ENCODE measurements at regions not wholly inside any gene's neighbourhood (a gene's known extent, or its start where the extent isn't known, plus 50 kb on each side); places are given as distances from the start of the nearest gene placed in this dataset.

DNA sequence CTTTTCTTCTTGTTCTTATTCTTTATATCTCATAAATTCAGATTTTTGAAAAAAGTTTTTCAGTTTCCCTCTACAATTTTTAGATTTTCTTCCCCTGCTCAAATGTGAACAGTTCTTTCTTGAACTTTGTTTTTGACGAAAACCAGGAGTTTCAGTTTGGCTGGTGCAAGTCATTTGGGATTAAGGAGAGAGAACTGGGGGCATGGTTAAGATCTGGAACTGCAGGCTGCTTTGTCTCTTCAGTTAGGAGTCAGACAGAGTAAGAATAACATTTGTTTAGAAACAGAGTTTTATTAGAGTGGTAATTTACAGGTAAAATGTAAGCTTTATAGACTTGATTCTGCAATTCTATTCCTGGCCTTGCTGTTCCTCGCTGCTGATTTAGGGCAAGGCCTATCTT lies 310.5 kb upstream of the C2CD4B start:
- no peak for DNase-seq

DNA sequence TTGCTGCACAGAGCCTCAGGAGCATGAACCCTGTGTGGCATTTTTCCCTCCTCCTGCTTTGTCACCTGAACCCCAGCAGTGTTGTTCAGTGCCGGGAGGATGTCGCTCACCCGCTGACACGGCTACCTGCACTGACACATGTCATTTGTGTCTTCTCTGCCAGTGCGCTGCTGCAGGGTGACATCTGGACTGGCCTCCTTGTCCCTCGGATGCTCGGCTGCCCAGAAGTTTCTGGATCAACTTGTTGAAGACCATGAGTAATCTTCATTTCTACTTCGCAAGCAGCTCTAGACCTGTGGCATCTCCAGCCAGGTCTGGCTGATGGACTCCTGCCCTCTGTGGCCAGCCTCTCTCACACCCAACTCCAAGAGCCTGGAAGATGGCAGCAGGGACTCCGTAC lies 311.1 kb upstream of the C2CD4B start:
- DNase-seq, result no peak

DNA sequence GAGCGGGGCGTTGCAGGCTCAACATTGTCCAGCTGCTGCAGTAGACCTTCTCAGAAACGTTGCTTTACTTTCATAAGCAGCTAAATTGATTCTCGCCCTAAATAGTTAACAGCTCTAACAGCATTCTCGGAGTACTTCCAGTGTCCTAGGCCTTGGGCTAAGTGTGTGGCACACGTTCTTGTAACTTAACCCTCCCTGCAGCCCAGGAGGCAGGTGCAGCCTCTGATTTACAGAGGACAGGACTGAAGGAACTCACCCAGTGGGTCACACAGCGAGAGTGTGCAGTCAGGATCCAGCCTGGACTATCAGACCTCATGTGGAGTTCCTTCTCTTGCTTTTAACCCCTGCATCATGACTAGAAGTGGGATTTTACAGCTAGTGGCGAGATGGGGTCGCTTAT lies 312.8 kb upstream of the C2CD4B start:
- no peak for DNase-seq

DNA sequence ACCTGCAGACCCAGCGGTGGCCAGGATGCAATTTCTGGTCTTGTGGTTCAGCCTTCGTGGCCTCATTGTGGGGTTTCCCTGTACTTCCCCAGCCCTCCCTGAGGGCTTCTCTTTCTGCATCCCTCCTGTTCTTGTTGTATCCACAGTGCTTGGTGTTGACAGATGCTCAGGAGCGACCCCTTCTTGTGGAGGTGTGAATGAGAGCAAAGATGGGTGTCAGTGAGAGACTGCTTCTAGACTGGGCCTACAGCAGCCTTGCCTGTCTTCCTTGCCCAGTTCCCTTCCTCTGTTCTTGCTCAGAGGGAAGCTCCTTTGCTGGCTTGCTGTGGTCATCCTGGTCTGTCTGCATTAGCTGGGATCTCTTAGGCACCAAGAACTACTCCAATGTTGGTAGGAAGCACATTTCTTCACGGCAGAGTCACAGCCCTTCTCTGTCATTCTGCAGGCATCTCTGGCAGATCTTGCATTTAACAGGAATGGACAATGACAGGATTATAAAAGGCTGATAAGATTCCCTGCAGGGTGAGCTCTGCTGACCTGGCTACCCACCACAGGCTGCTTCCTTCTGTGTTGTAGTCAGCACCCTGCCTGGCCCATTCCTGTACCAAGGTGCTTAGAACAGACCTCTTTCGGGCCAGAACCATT lies 317.8 kb upstream of the C2CD4B start:
- DNase-seq, result no peak

DNA sequence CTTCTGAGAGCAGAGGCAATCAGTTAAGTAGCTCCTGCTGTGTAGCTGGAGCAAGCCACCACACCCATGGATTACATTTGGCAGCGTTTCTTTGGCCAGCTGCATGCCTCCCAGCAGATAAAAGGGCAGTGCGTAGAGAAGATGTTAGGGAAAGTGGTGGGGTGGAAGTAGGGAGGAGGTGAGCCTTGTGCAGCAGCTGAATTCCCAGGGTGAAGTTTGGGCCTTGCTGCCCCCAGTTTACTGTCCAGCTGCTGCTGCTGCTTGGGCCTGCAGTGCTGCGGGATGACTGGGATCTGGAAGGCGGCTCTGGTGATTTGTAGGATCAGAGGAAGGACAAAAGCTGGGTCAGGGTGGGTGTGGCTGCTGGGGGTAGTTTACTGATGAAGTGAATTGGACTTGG lies 318.7 kb upstream of the C2CD4B start:
- no peak for DNase-seq

DNA sequence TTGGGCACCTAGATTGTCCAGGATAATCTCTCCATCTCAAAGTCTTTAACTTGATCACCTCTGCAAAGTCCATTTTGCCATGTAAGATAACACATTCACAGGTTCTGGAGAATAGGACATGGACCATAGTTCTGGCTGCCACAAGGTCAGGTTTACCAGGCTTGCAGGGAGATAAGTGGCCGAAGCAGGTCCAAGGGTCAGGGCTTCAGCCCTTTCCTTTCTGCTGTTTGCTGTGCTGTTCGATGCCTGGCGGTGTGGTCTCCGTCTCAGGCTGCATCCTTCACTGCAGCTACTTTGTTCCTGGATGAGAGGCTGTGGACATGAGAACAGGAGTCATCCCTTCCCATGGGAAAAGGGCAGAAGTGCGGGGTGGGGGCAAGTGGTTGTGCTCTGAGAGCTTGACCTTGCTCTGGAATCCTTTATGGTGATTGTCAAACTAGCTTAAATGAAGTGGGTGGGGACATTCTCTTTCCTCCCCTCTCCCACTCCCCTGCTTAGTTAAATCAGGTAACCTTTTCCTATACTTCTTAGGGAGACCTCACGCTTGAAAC lies 320.2 kb upstream of the C2CD4B start:
- DNase-seq, result no peak

DNA sequence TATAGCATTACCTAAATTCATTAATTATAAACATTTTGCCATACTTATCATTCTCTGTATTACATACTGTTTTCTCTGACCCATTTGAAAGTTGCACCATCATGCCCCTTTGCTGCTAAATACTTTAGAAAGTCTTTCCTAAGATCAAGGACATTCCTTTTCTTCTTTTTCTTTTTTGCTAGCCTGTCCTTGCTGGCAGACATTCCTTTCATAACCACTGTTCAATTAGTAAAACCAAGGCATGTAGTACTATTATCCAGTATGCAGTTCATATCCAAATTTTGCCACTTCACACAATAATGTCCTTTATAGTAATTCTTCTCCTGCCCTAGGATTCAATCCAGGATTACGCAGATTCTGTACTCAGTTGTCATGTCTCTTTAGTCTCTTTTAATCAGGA lies 321.0 kb upstream of the C2CD4B start:
- DNase-seq, result no peak

DNA sequence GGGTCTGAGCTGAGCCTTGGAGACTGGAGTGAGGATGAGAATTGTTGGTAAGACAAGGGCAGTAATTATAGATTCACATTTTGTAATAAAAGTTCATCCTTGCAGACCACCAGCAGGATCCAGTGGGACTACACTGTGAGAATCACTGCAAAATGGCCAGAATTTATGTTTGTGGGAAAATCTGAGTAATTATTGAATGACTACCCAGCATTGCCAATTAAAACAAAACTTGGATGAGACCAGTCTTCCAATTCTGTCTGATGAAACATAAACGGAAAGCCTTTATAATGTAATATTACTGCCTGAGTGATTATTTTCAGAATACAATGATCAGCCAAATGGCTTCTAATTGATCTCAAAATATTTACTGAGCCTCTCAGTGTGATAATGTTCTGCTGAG lies 323.3 kb upstream of the C2CD4B start:
- DNase-seq, result no peak

DNA sequence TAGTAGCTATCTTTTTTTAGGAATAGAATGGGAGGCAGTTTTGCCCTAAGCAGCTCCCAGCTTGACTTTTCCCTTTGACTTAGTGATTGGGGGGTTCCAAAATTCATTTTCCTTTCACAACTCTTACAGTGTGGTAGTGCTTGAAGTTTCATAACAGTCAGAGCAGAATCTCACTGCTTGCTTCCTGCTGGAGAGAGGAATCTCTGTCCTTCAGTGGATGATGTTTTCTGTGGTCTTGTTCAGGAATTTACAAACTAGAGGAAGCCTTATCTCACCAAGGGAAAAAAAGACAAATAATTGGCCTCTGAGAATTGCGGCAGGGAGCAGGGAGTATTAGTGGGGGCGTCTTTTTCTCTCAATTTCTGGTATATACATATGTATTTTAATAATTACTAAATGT lies 326.6 kb upstream of the C2CD4B start:
- no peak for DNase-seq

DNA sequence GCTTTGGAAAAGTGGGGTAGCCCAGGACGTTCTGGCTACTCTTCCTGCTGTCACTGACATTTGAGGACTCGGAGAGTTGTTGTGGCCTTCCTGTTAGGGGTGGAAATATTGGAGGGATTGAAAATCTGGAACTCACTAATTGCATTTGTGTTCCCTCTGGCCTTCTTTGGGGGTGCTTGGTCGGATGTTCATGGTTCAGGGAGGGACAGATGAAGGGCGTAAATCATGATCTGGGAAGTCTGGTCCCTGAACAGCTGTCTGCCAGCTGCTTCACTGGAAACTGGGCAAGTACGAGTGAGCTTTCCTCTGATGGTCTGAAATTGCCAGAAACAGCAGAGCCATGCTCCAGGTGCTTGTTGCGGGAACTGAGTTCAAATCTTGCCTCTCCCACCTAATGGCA lies 327.8 kb upstream of the C2CD4B start:
- DNase-seq, result no peak

DNA sequence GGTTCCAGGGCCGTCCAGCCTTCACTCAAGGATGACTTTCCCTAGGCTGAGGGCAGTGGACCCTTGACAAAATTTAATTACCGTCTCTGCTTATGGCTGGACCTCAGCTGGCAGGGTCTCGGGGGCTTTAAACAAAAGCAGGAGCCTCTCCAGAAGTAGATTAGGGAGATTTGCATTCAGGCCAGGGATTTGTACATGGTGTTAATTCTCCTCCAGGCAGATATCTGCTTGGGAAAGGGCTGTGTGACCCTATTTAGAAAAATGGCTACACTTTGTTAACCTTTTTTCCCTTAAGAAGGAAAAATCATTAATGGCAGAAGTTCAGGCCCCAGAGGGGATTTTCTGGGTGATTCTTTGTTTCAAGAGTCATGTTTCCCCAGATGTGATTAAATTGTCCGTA lies 329.1 kb upstream of the C2CD4B start:
- DNase-seq, result no peak

DNA sequence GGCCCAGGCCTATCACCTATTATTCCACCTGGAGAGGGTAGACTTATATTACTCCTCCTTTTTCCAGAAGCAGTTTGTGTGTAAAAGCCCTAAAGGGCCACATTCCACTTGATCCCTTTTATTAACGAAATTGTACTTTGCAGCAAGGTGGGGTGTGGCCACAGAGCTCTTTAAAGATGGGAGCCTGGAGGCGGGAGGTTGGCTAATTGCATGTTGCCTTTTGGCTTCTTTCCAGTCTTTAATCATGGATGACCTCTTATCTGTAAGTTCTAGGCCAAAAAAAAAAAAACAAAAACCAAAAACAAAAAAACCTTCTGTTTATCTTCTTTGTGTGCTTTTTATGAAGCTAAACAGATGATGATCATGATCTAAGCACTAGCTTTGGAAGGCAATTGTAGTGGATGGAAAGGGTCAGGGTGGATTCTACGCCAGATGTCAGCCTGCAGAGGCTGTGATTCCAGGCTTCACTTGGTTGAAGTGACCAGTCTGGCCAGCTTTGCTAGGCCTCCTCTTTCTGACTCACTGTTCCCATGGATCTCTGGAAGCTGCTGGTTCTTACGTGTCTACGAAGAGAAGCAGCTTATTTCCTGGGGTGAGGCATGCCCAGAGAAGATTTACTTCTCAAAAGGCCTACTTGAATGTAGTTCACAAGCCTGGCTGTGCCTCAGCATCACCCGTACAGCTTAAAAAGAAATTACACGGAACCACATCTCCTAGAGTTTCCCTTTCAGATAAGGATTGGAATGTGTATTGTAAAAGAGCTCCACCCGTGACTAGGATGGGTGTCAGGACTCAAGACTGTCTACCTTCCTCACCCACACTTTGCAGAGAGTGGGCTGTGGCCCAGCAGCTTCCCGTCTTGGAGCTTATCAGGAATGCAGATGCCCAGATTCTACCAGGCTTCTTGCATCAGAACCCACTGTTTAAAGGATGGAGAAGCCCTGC lies 330.9 kb upstream of the C2CD4B start:
- no peak for DNase-seq

DNA sequence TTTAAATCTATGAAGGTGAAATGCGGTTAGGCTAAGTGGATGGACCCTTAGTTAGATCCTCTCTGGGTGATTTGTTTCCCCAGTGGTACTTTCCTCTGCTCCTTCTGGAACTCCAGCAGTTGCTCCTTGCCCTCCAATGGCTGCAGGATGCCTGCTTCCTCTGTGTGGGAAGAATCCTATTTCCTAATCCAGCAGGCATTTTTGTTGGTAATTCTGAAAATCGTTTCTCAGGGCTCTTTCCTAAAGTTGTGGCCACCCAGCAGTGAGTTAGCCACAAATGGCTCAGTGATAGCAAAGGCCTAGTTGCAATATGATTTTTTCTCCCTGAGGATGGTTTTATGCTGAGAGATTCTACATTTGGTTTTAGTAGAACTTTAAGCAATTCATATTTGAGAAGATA lies 332.3 kb upstream of the C2CD4B start:
- no peak for DNase-seq

DNA sequence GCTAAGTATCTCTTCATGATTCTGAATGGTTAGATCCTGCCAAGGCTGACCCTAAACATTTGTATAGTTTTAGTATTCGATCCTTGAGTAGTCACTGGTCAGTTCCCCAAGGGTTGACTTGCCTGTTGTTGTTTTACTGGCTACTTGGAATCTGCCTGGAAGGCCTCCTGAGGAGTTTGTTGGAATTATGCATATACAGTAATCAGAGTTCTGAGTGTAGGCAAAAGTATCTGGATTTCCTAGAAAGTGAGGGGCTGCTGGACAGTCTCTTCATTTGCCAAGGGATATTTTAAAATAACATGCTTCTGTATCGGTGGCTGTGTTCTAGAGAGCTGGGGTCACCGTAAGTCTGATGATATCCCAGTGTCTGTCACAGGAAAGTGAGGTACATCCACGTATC lies 333.2 kb upstream of the C2CD4B start:
- no peak for DNase-seq

DNA sequence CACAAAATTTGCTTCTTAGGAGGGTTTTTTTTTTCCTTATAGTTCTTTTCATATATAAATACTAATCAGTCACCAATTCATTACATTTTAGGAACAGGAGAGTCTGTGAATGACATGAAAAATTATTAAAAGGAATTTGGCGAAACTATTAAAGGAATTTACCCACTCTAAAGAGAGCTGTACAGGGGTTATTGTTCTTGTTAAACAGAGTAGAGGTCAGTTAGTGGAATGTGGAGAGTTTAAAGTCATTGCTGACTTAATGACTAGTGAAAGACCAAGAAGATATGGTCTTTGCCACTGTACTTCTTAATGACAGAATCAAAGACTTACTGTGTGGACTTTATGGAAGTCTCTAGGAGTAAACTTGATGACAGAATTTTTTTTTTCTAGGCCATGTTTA lies 333.6 kb upstream of the C2CD4B start:
- DNase-seq, result no peak

DNA sequence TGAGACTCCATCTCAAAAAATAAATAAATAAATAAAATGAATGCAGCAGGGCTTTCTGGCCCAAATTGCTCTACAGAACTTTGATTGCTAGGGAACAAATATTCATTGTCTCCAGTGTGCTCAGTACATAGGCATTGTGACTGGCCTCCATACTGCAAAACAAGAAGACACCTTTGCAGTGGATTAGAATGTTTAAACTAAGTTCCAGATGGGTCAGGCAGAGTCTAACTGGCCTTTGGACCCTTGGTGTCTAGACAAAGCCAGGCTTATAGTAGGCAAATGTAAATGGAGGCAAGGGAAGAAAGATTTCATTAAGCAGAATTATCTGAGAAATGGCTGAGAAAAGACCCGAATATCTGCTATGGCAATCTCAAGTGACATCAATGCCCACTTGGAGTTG lies 335.2 kb upstream of the C2CD4B start:
- no peak for DNase-seq

DNA sequence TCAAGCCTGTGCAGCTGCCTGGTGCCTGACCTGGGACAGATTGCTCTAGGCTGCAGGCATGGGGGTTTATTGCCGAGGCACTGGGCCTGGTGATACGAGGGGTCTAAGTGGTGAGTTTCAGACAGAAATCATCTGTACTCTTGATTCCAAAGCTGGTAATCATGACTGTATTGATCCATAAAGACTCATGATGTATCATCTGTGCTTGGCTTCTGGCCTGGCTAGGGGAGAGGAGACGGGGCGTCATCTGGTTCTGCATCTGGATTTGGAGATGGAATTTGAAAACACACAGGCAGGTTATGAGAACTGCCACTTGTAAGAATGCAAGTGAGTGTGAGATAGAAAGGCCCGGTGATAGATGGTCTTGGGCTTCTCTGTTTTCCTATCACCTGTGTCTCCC lies 337.4 kb upstream of the C2CD4B start:
- no peak for DNase-seq

DNA sequence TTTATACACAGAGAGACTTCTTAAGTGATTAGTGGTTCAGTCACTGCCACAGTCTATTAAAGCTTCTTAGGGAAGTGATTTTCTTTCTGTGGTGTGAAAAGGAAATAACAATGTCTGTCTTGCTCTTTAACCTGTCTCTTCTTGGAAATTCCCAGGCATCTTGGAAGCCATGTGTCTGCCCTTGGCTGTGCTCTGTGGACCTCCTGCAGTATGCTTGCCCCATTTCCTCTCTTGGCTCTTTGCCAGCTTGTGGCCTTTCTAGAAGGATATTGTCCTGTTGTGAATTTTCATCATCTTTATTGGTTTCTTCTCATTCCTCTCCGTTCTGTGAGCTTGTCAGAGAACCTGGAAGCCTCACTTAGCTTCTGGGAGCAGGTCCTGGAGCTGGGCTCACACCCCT lies 338.4 kb upstream of the C2CD4B start:
- no peak for DNase-seq

DNA sequence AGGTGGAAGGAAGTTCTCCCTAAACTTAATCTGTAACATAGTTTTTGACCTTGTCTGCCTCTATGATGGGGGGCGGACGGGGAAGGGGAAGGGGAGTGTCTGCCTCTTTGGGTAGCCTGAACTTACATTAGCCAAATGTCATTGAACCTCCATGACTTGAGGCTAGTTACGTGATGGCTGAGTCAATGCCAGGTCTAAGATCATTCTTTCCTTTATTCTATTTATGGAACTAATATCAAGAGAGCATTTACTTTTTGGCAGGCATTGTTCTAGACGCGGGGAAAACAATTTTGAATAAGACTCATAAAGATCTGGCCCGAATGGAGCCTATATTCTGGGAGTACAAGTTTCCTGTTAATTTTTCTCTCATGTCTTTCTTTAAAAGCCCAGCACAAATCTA lies 340.7 kb upstream of the C2CD4B start:
- DNase-seq, result no peak

DNA sequence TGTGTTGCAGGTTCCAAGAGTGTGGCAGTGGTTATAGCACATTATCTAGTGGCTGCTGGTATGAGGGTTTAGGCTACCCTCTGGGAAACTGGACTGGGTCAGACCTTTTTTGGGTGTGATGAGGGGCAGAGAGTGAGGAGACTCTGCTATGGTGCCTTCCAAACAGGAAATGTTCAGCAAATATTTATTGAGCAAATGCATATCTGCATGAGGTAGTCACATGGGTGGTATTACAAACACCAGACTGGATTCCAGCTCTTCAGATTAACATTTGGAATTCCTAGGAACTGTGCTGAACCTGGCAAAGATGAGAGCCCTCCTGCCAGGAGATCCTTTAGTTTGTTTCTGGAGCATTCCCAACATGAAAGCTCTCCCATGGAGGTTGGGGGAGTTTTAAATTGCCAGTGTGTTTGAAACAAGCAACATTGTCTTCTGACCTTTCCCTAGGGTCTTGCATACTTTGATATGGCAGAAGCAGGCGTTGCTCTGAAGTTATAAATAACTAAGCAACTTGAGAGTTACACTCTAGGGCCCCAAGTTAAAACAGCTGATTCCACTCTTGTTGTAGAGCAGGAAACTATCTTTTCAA lies 341.2 kb upstream of the C2CD4B start:
- no peak for DNase-seq

DNA sequence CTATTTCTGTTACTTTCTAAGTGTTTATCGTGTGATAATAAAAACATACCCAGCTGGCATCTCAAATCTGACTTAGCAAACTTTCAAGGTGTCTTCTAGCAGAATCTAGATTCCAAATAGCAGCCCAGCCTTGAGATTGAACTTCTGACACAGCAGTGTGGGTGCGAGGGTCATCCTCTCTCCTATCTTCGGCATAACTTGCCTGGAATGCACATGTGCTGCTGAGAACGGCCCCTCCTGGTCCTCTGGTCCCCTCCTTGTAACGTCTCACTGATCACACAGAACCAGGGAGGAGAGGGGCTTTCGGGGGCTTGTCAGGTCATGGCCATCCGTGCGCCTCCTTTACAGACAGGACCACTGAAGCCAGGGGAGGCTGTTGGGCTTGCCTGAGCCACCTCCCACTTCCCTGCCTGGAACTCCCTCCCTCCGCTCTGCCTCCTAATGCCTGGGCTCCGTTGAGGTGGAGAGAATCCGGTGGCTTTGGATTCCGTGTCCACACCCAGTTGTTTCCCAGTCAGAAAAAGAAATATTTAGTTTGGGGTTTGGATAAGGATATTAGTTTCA lies 344.4 kb upstream of the C2CD4B start:
- no peak for DNase-seq

DNA sequence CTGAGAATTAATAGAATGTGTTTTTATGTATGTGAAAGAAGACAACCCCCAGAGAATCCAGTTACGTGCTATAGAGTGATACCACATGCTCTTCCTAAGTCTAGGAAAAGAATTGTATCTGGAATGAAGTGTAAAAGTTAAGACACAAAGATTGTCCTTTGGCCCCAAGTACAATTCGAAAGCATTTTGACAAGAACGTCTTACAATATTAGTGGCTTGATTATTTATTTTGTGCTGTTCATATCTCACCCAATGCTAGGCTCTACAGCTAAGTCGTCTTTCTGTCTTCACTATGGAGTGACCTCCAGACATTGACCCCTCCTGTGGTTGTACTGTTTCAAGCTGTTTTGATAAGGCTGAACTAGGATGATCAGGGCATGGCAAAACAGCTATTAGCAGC lies 345.7 kb upstream of the C2CD4B start:
- DNase-seq, result no peak

DNA sequence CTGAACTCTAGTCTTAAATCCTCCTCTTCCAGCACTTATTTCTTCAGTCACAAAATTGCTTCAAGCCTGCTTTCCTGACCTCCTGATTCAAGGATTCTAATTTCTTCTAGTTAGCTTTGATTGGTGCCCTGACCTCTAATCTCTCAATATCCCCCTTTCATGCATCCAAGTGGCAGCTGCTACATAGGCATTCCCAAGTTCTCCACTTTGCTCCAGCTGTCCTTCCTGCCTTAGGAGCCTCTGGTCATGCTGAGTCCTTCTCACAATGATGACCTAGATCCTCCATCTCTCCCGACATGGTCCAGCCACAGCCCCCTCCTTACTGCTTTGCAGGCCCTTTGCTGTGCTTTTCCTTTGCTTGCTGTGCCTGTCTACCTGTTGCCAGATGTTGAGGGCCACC lies 347.8 kb upstream of the C2CD4B start:
- DNase-seq, result no peak

DNA sequence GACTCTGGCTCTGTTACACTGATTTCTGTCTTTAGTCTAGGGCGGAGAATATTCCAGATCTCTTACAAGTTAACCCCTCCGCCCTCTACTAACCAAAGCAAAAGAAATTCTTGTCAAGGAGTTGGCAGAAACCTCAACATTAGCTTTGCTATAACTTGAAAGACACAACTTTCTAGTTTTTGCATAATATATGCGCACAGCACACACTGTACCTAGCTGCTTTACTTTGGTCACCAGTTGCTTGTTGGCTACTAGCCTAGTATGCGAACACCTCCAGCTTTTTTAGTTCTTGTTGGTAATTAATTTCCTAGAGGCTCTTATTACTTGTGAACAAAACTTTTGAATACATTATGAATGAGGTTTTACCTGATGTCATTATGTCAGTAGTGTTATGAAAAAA lies 348.8 kb upstream of the C2CD4B start:
- no peak for DNase-seq
